ENCODE measurements at regions not wholly inside any gene's neighbourhood (a gene's known extent, or its start where the extent isn't known, plus 50 kb on each side); places are given as distances from the start of the nearest gene placed in this dataset.

GRCh38 chr6:48272518-48272917 is 161.5 kb upstream of the PTCHD4 start:
- Histone ChIP-seq H3K27me3 (ENCODE audit: control insufficient read depth, insufficient read depth, low read length) (no peaks in the 10 kb centered on the region), H3K36me3 (ENCODE audit: control insufficient read depth, insufficient read depth, low read length) (no peaks in the 10 kb centered on the region), H3K4me3 (ENCODE audit: low read depth, low read length) (no peak overlapping the region)
- no peak for DNase-seq (ENCODE audit: low read depth)
- TF ChIP-seq CTCF (IDR thresholded peaks at IDR 0.05; ENCODE audit: insufficient read depth, low read depth, low read length) = no peak
- ChIA-PET POLR2A (no interaction called here), CTCF (interaction anchor here (1.4 kb wide), 1 partner anchor 15 kb away, joined by 3 read pairs; no protein-coding TSS in a partner anchor)

GRCh38 chr6:48255094-48255493 is 144.1 kb upstream of the PTCHD4 start:
- no peaks in the 10 kb centered on the region for H3K27me3 ChIP-seq (ENCODE audit: control insufficient read depth, insufficient read depth, low read length)
- H3K4me3 ChIP-seq (ENCODE audit: low read depth, low read length) = no peak overlapping the region
- no peaks in the 10 kb centered on the region for H3K36me3 ChIP-seq (ENCODE audit: control insufficient read depth, insufficient read depth, low read length)
- no peak for DNase-seq (ENCODE audit: low read depth)
- POLR2A ChIA-PET = no interaction called here
- TF ChIP-seq CTCF (IDR thresholded peaks at IDR 0.05; ENCODE audit: insufficient read depth, low read depth, low read length) = no peak
- CTCF ChIA-PET = no interaction called here

- Histone ChIP-seq H3K27me3 (ENCODE audit: control insufficient read depth, insufficient read depth, low read length) (no peaks in the 10 kb centered on the region), H3K36me3 (ENCODE audit: control insufficient read depth, insufficient read depth, low read length) (no peaks in the 10 kb centered on the region), H3K4me3 (ENCODE audit: low read depth, low read length) (no peak overlapping the region)
- no peak for DNase-seq (ENCODE audit: low read depth)
- CTCF ChIA-PET = no interaction called here
- TF ChIP-seq CTCF (IDR thresholded peaks at IDR 0.05; ENCODE audit: insufficient read depth, low read depth, low read length) = no peak
- POLR2A ChIA-PET = no interaction called here
These were observed 138.1 kb upstream of the PTCHD4 start for GRCh38 chr6:48249071-48249470.

- ChIA-PET POLR2A (no interaction called here), CTCF (no interaction called here)
- DNase-seq (ENCODE audit: low read depth) = no peak
- TF ChIP-seq CTCF (IDR thresholded peaks at IDR 0.05; ENCODE audit: insufficient read depth, low read depth, low read length) = no peak
- H3K4me3 ChIP-seq (ENCODE audit: low read depth, low read length) = no peak overlapping the region
- H3K27me3 ChIP-seq (ENCODE audit: control insufficient read depth, insufficient read depth, low read length) = no peaks in the 10 kb centered on the region
- H3K36me3 ChIP-seq (ENCODE audit: control insufficient read depth, insufficient read depth, low read length) = no peaks in the 10 kb centered on the region
These were observed 132.1 kb upstream of the PTCHD4 start for GRCh38 chr6:48243071-48243470.

GRCh38 chr6:48240287-48240686 is 129.3 kb upstream of the PTCHD4 start:
- Histone ChIP-seq H3K4me3 (ENCODE audit: low read depth, low read length) (no peak overlapping the region), H3K27me3 (ENCODE audit: control insufficient read depth, insufficient read depth, low read length) (no peaks in the 10 kb centered on the region), H3K36me3 (ENCODE audit: control insufficient read depth, insufficient read depth, low read length) (no peaks in the 10 kb centered on the region)
- TF ChIP-seq CTCF (IDR thresholded peaks at IDR 0.05; ENCODE audit: insufficient read depth, low read depth, low read length) = no peak
- CTCF ChIA-PET = no interaction called here
- DNase-seq (ENCODE audit: low read depth) = no peak
- POLR2A ChIA-PET = no interaction called here

All from BJ (cell line).